ENCODE measurements at regions not wholly inside any gene's neighbourhood (a gene's known extent, or its start where the extent isn't known, plus 50 kb on each side); places are given as distances from the start of the nearest gene placed in this dataset.

- TF ChIP-seq POLR2A (IDR thresholded peaks at IDR 0.05) (no peak), CTCF (IDR thresholded peaks at IDR 0.05) (no peak)
Observed at GRCh38 chr15:29380466-29380865, 110.8 kb upstream of the NSMCE3 start.
